ENCODE measurements at regions not wholly inside any gene's neighbourhood (a gene's known extent, or its start where the extent isn't known, plus 50 kb on each side); places are given as distances from the start of the nearest gene placed in this dataset.
"Not testable (repeated sequence)": the region's sequence is repeated elsewhere in the genome, so short reads cannot be mapped to it uniquely, and the experiment has no call there.

- not testable (repeated sequence) for H3K27ac Mint-ChIP-seq, H3K36me3 Mint-ChIP-seq, H3K4me1 Mint-ChIP-seq, H3K27me3 Mint-ChIP-seq, H3K4me3 Mint-ChIP-seq
- H3K9me3 Mint-ChIP-seq = peaks cover 9 to 42% (median 13%) of the 10 kb centered on the region in 3 donors
These were observed 495.3 kb upstream of the NCAM2 start for GRCh38 chr21:20502915-20503314.

- Mint-ChIP-seq H3K9me3 (peaks cover 7 to 24% (median 10%) of the 10 kb centered on the region in 3 donors), H3K36me3 (no peaks in the 10 kb centered on the region), H3K27me3 (no peaks in the 10 kb centered on the region), H3K4me3 (no peak overlapping the region), H3K27ac (no peak overlapping the region), H3K4me1 (no peaks in the 10 kb centered on the region)
These were observed 490.4 kb upstream of the NCAM2 start for GRCh38 chr21:20507783-20508182.

DNA sequence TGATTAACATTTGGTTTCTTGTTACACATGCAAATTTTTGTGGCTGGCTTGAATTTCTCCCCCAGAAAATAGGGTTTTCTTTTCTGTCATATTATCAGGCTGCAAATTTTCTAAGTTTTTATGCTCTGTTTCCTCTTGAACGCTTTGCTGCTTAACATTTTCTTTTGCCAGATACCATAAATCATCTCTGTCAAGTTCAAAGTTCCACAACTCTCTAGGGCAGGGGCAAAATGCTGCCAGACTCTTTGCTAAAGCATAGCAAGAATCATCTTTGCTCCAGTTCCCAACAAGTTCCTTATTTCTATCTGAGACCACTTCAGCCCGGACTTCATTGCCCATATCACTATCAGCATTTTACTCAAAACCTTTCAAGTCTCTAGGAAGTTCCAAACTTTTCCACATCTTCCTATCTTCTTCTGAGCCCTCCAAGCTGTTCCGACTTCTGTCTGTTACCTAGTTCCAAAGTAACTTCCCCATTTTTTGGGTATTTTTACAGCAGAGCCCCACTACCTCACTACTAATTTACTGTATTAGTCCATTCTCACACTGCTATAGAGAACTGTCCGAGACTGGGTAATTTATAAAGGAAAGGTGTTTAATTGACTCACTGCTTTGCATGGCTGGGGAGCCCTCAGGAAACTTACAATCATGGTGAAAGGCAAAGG lies 486.9 kb upstream of the NCAM2 start:
- Mint-ChIP-seq H3K27me3 (no peaks in the 10 kb centered on the region), H3K4me3 (no peak overlapping the region), H3K27ac (no peak overlapping the region), H3K4me1 (no peaks in the 10 kb centered on the region), H3K36me3 (no peaks in the 10 kb centered on the region), H3K9me3 (peaks cover 1 to 5% (median 1%) of the 10 kb centered on the region in 3 donors)

- no peaks in the 10 kb centered on the region for H3K27me3 Mint-ChIP-seq
- no peak overlapping the region for H3K4me3 Mint-ChIP-seq
- H3K9me3 Mint-ChIP-seq = peaks cover 0 to 1% (median 0%) of the 10 kb centered on the region in 3 donors
- H3K36me3 Mint-ChIP-seq = no peaks in the 10 kb centered on the region
- no peak overlapping the region for H3K27ac Mint-ChIP-seq
- H3K4me1 Mint-ChIP-seq = no peaks in the 10 kb centered on the region
These were observed 482.8 kb upstream of the NCAM2 start for GRCh38 chr21:20515446-20515845.

- Mint-ChIP-seq H3K4me1 (no peaks in the 10 kb centered on the region), H3K9me3 (peaks cover 0 to 2% (median 0%) of the 10 kb centered on the region in 3 donors), H3K36me3 (no peaks in the 10 kb centered on the region), H3K4me3 (no peak overlapping the region), H3K27ac (no peak overlapping the region), H3K27me3 (no peaks in the 10 kb centered on the region)
These were observed 479.1 kb upstream of the NCAM2 start for GRCh38 chr21:20519076-20519475.

DNA sequence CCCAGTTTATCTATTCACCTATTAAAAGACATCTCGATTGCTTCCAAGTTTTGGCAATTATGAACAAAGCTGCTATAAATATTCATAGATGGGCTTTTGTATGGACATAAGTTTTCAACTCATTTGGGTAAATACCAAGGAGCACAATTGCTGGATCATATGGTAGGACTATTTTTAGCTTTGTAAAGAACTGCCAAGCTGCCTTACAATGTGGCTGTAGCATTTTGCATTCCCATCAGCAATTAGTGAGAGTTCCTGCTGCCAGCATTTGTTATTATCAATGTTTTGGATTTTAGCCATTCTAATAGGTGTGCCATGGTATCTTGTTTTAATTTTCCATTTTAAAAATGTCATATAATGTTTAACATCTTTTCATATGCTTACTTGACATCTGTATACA lies 475.6 kb upstream of the NCAM2 start:
- H3K4me3 Mint-ChIP-seq = no peak overlapping the region
- no peaks in the 10 kb centered on the region for H3K36me3 Mint-ChIP-seq
- peaks cover 0 to 2% (median under 1%) of the 10 kb centered on the region in 3 donors for H3K9me3 Mint-ChIP-seq
- no peak overlapping the region for H3K27ac Mint-ChIP-seq
- no peaks in the 10 kb centered on the region for H3K27me3 Mint-ChIP-seq
- no peaks in the 10 kb centered on the region for H3K4me1 Mint-ChIP-seq

GRCh38 chr21:20523191-20523590 lies 475.0 kb upstream of the NCAM2 start:
- H3K4me1 Mint-ChIP-seq = no peaks in the 10 kb centered on the region
- H3K27me3 Mint-ChIP-seq = no peaks in the 10 kb centered on the region
- no peak overlapping the region for H3K4me3 Mint-ChIP-seq
- no peaks in the 10 kb centered on the region for H3K36me3 Mint-ChIP-seq
- no peak overlapping the region for H3K27ac Mint-ChIP-seq
- peaks cover 0 to 2% (median 2%) of the 10 kb centered on the region in 3 donors for H3K9me3 Mint-ChIP-seq

- peaks cover 2 to 3% (median 3%) of the 10 kb centered on the region in 3 donors for H3K9me3 Mint-ChIP-seq
- H3K27ac Mint-ChIP-seq = no peak overlapping the region
- H3K27me3 Mint-ChIP-seq = no peaks in the 10 kb centered on the region
- H3K4me3 Mint-ChIP-seq = no peak overlapping the region
- no peaks in the 10 kb centered on the region for H3K36me3 Mint-ChIP-seq
- no peaks in the 10 kb centered on the region for H3K4me1 Mint-ChIP-seq
These were observed 470.3 kb upstream of the NCAM2 start for GRCh38 chr21:20527731-20528460.

GRCh38 chr21:20537130-20537529 lies 461.1 kb upstream of the NCAM2 start:
- Mint-ChIP-seq H3K4me1 (no peaks in the 10 kb centered on the region), H3K36me3 (no peaks in the 10 kb centered on the region), H3K4me3 (no peak overlapping the region), H3K27ac (no peak overlapping the region), H3K27me3 (no peaks in the 10 kb centered on the region), H3K9me3 (peaks cover 1 to 10% (median 5%) of the 10 kb centered on the region in 3 donors)

DNA sequence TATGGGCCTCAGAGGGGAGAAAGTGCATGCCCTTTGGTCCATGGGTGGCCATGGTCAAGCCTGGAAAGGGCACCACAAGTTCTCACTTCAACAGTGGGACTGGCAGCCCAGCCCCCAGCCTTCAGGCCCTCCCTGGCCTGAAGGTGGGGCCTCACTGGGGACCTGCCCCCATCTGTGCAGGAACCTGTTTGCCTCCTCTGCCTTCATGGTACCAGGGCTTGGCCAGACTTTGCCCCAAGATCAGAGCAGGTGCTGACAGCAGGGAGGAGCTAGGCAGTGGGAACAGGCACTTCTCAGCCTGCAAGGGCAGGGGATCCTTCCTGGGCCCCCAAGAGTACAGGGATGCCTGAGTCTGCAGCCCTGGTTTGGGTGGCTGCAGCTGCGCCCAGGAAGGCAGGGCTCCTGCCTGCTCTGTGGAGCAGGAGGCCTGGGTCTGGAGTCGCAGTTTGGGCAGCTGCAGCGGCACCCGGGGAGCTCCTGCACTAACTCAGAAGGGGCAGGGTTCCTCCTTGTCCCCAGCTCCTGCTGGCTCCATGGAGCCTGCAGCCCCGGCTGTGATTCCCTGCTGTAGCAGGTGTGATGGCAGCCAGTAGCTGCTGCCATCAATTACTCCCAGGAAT lies 460.1 kb upstream of the NCAM2 start:
- Mint-ChIP-seq H3K4me1 (no peaks in the 10 kb centered on the region), H3K4me3 (no peak overlapping the region), H3K36me3 (no peaks in the 10 kb centered on the region), H3K9me3 (peaks cover 1 to 9% (median 4%) of the 10 kb centered on the region in 3 donors), H3K27me3 (no peaks in the 10 kb centered on the region), H3K27ac (no peak overlapping the region)

GRCh38 chr21:20545454-20545853 lies 452.8 kb upstream of the NCAM2 start:
- H3K9me3 Mint-ChIP-seq = peaks cover 0 to 3% (median 2%) of the 10 kb centered on the region in 3 donors
- no peaks in the 10 kb centered on the region for H3K36me3 Mint-ChIP-seq
- no peak overlapping the region for H3K27ac Mint-ChIP-seq
- H3K27me3 Mint-ChIP-seq = no peaks in the 10 kb centered on the region
- no peak overlapping the region for H3K4me3 Mint-ChIP-seq
- no peaks in the 10 kb centered on the region for H3K4me1 Mint-ChIP-seq

DNA sequence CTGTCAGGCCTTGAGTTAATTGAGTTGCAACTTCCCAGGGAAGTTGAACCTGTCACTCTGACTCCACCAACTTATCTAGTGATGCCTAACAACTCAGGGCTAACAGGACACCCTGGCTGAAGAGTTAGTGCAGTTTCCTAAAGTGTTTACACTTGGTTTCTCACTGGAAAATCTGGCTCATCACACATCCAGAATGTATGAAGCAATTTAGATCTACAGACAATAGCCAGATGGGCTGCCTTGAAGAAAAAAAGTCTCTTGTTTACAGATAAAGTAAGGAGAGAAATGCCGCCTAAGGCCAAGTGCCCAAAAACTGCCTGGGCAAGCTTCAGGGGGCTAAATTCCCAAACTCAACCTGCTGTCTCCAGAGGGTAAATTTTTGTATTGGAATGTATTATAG lies 446.3 kb upstream of the NCAM2 start:
- peaks cover 0 to 2% (median 2%) of the 10 kb centered on the region in 3 donors for H3K9me3 Mint-ChIP-seq
- H3K27ac Mint-ChIP-seq = no peak overlapping the region

DNA sequence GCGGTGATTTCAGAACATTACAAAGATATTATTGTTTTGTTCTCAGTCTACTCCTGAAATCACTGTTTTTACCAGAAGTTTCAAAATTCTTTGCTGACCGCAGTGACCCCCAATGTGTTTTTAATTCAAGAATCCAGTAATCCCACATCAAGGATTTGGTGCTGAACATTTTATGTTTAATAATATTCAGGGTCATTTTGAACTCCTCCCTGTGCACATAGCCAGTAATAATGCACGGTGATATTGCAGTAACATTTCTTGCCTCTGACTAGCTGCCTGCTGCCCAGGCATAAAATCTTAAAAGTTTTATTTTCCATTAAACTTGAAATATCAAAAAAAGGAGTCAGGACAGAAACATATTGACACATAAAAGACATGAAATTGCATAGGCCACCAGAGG lies 443.4 kb upstream of the NCAM2 start:
- no peaks in the 10 kb centered on the region for H3K4me1 Mint-ChIP-seq
- H3K36me3 Mint-ChIP-seq = no peaks in the 10 kb centered on the region
- no peak overlapping the region for H3K27ac Mint-ChIP-seq
- H3K9me3 Mint-ChIP-seq = peaks cover 0 to 2% (median 0%) of the 10 kb centered on the region in 3 donors
- H3K27me3 Mint-ChIP-seq = no peaks in the 10 kb centered on the region
- no peak overlapping the region for H3K4me3 Mint-ChIP-seq

More for the DNA sequence above, 446.3 kb upstream of the NCAM2 start:
- H3K27me3 Mint-ChIP-seq = no peaks in the 10 kb centered on the region
- no peak overlapping the region for H3K4me3 Mint-ChIP-seq
- H3K36me3 Mint-ChIP-seq = no peaks in the 10 kb centered on the region
- H3K4me1 Mint-ChIP-seq = no peaks in the 10 kb centered on the region

GRCh38 chr21:20570824-20571232 lies 427.4 kb upstream of the NCAM2 start:
- Mint-ChIP-seq H3K4me3 (no peak overlapping the region), H3K27me3 (no peaks in the 10 kb centered on the region), H3K9me3 (no peaks in the 10 kb centered on the region), H3K27ac (no peak overlapping the region), H3K36me3 (no peaks in the 10 kb centered on the region), H3K4me1 (no peaks in the 10 kb centered on the region)

DNA sequence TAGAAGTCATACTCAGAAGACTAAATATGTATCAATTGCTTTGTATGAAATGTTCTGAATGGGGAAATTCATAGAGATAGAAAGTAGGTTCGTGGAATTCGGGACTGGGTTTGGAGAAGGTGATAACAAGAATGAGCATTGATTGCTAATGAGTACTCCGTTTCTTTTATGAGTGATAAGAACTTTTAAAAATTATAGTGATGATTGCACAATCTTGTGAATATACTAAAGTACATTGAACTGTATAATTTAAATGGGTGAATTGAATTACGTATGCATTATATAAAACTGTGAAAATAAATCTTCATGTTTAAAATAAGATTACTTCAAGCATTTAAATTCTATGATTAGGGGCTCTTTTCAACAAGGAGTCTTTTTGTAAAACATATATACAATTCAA lies 425.6 kb upstream of the NCAM2 start:
- Mint-ChIP-seq H3K27ac (no peak overlapping the region), H3K4me1 (no peaks in the 10 kb centered on the region), H3K9me3 (peaks cover 0 to 3% (median 0%) of the 10 kb centered on the region in 3 donors), H3K4me3 (no peak overlapping the region), H3K36me3 (no peaks in the 10 kb centered on the region), H3K27me3 (no peaks in the 10 kb centered on the region)

Measured in IgD-negative memory B cell (primary cell).